Keratinocyte (primary cell): ENCODE measurements at regions not wholly inside any gene's neighbourhood (a gene's known extent, or its start where the extent isn't known, plus 50 kb on each side); places are given as distances from the start of the nearest gene placed in this dataset.
"Not testable (repeated sequence)": the region's sequence is repeated elsewhere in the genome, so short reads cannot be mapped to it uniquely, and the experiment has no call there.

Experiments used
- DNase-seq: peaks from one replicate; pipeline ENCODE4 v3.0.0-alpha.2; 2011; ENCODE audit warnings: low read depth, missing footprints, low spot score
- FAIRE-seq: peaks from 2 replicates; lab custom pipeline; 2011; peaks lifted over from hg19 to GRCh38; lab: Jason Lieb, UNC
- H2AFZ ChIP-seq: 2 replicates; pipeline ENCODE4 v1.6.0; 2012; ENCODE audit warnings: low read length, control low read depth, inconsistent platforms; ENCODE audit not compliant: control insufficient read depth
- H3K27ac ChIP-seq: 2 replicates; pipeline ENCODE4 v1.5.1; 2011; ENCODE audit warnings: low read length; ENCODE audit not compliant: control insufficient read depth, insufficient read depth
- H3K27me3 ChIP-seq: 3 replicates; pipeline ENCODE4 v1.6.0; 2011; ENCODE audit warnings: low read length; ENCODE audit not compliant: control insufficient read depth, insufficient read depth; ENCODE audit errors: extremely low read depth
- H3K36me3 ChIP-seq, 2 experiments: 2 replicates in 1 of 2; 3 replicates in 1 of 2; pipeline ENCODE4 v1.5.1; 2011; ENCODE audit warnings: low read length in 2 of 2, mild to moderate bottlenecking in 1 of 2; ENCODE audit not compliant: control insufficient read depth in 2 of 2, insufficient read depth in 2 of 2; ENCODE audit errors: extremely low read depth in 1 of 2
- H3K4me1 ChIP-seq: 3 replicates; pipeline ENCODE4 v1.5.1; 2011; ENCODE audit warnings: low read length; ENCODE audit not compliant: control insufficient read depth, insufficient read depth; ENCODE audit errors: extremely low read depth
- H3K4me2 ChIP-seq: 3 replicates; pipeline ENCODE4 v1.6.0; 2011; ENCODE audit warnings: low read depth, low read length; ENCODE audit not compliant: control insufficient read depth, insufficient read depth; ENCODE audit errors: extremely low read depth
- H3K4me3 ChIP-seq, 3 experiments: fragments of 200-600 bp in 1 of 3; sonication (generic) in 1 of 3; 2 replicates in 2 of 3; 3 replicates in 1 of 3; pipeline ENCODE4 v1.5.1; 2011 to 2016; ENCODE audit warnings: low read length in 3 of 3, mild to moderate bottlenecking in 3 of 3, control low read depth in 2 of 3, inconsistent platforms in 1 of 3, low read depth in 1 of 3, mixed read lengths in 1 of 3, mixed run types in 1 of 3, moderate library complexity in 1 of 3; ENCODE audit not compliant: control insufficient read depth in 2 of 3, insufficient read depth in 2 of 3; ENCODE audit errors: extremely low read depth in 1 of 3
- H3K79me2 ChIP-seq: 2 replicates; pipeline ENCODE4 v1.6.0; 2012; ENCODE audit warnings: low read length; ENCODE audit not compliant: control insufficient read depth, insufficient read depth
- H3K9ac ChIP-seq: 3 replicates; pipeline ENCODE4 v1.6.0; 2011; ENCODE audit warnings: low read length; ENCODE audit not compliant: control insufficient read depth, insufficient read depth; ENCODE audit errors: extremely low read depth
- H3K9me1 ChIP-seq: 3 replicates; pipeline ENCODE4 v1.6.0; 2011; ENCODE audit warnings: low read length; ENCODE audit not compliant: control insufficient read depth, insufficient read depth; ENCODE audit errors: extremely low read depth
- H3K9me3 ChIP-seq: 2 replicates; pipeline ENCODE4 v1.5.1; 2012; ENCODE audit warnings: low read depth, low read length; ENCODE audit not compliant: control insufficient read depth
- H4K20me1 ChIP-seq: 3 replicates; pipeline ENCODE4 v1.6.0; 2011; ENCODE audit warnings: low read length; ENCODE audit not compliant: control insufficient read depth, insufficient read depth; ENCODE audit errors: extremely low read depth
- EZH2 ChIP-seq: IDR thresholded peaks from one replicate; pipeline ENCODE4 v1.6.1; 2012; ENCODE audit warnings: inconsistent platforms, mild to moderate bottlenecking, low read length, moderate library complexity
- dilution Hi-C: fragments of 300-500 bp; cut with MboI; formaldehyde crosslinking; loops from one replicate; pipeline ENCODE4 v1.7.0; 2020; ENCODE audit warnings: low sequenced_read_pairs; ENCODE audit not compliant: extremely low pct_ligation_motif_present
- TF ChIP-seq, protein P1 (sequence below), 3 experiments: IDR thresholded peaks in 1 of 3; conservative IDR thresholded peaks in 1 of 3; optimal IDR thresholded peaks in 1 of 3; 2 replicates in 2 of 3; 3 replicates in 1 of 3; pipeline versions ENCODE3 to v1.5.1; 2011; ENCODE audit warnings: low read length in 3 of 3, mild to moderate bottlenecking in 3 of 3, moderate library complexity in 2 of 3, control low read depth in 1 of 3, inconsistent platforms in 1 of 3; ENCODE audit not compliant: insufficient read depth in 2 of 3; ENCODE audit errors: extremely low read depth in 1 of 3

DNA sequence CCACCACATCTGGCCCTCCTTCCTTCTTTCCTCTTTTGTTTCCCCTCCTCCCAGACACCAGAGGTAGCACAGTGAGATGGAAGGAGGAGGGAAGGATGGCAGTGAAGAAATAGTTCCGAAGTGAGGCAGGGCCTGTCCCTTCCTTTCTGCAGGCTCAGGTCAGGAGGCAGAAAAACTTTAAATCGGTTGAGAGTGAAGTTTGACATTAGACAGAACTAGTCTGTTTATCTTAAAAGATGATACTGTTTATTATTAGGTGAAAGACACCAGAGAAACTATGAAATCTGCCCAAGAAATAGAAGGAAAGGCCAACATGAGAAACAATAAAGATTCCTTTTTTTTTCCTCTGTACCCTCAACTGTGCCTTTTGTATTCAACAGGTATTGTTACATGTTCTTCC is 670.3 kb downstream of the UTRN start:
- no peaks in the 10 kb centered on the region for H3K4me1 ChIP-seq
- FAIRE-seq (no peak), DNase-seq (no peak)
- no peak overlapping the region for H2AFZ ChIP-seq
- TF ChIP-seq, protein P1, sequence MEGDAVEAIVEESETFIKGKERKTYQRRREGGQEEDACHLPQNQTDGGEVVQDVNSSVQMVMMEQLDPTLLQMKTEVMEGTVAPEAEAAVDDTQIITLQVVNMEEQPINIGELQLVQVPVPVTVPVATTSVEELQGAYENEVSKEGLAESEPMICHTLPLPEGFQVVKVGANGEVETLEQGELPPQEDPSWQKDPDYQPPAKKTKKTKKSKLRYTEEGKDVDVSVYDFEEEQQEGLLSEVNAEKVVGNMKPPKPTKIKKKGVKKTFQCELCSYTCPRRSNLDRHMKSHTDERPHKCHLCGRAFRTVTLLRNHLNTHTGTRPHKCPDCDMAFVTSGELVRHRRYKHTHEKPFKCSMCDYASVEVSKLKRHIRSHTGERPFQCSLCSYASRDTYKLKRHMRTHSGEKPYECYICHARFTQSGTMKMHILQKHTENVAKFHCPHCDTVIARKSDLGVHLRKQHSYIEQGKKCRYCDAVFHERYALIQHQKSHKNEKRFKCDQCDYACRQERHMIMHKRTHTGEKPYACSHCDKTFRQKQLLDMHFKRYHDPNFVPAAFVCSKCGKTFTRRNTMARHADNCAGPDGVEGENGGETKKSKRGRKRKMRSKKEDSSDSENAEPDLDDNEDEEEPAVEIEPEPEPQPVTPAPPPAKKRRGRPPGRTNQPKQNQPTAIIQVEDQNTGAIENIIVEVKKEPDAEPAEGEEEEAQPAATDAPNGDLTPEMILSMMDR (optimal IDR thresholded peaks at IDR 0.05 in 1 of 3, IDR thresholded peaks at IDR 0.05 in 1 of 3, conservative IDR thresholded peaks at IDR 0.05 in 1 of 3; ENCODE audit: extremely low read depth in 1 of 3, insufficient read depth in 2 of 3, low read length in 3 of 3), result no peak
- no peak for TF ChIP-seq EZH2
- no peaks in the 10 kb centered on the region for H4K20me1 ChIP-seq
- no peaks in the 10 kb centered on the region for H3K79me2 ChIP-seq
- no peak overlapping the region for H3K4me3 ChIP-seq
- H3K27me3 ChIP-seq, result no peaks in the 10 kb centered on the region
- H3K4me2 ChIP-seq, result no peak overlapping the region
- H3K9me1 ChIP-seq, result no peaks in the 10 kb centered on the region
- dilution Hi-C loops, result no loop called here
- H3K27ac ChIP-seq, result no peak overlapping the region
- H3K9me3 ChIP-seq, result no peaks in the 10 kb centered on the region
- no peaks in the 10 kb centered on the region for H3K36me3 ChIP-seq
- H3K9ac ChIP-seq, result no peak overlapping the region

DNA sequence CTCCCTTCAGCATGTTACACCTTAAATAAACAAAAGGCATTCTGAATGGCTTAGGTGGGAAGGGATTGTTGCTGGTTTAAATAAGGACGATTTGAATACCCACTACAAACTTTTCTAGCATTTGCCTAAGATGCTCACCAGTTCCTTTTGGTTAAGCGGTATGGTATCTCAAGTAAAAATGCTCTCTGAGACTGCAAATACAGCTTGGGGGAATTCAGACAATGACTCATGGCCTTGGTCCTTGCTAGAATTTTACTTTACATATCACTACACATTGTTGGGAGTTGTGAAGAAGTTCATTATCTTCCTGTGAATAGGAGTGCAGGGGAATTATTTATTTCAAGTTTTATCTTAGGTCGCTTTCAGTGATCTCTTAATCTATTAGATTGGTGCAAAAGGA is 670.7 kb downstream of the UTRN start:
- Histone ChIP-seq H3K4me2 (no peak overlapping the region), H4K20me1 (no peaks in the 10 kb centered on the region), H3K27me3 (no peaks in the 10 kb centered on the region), H3K9ac (no peak overlapping the region), H3K4me3 (no peak overlapping the region), H3K36me3 (no peaks in the 10 kb centered on the region), H3K9me1 (no peaks in the 10 kb centered on the region), H2AFZ (no peak overlapping the region), H3K27ac (no peak overlapping the region), H3K9me3 (no peaks in the 10 kb centered on the region), H3K79me2 (no peaks in the 10 kb centered on the region), H3K4me1 (no peaks in the 10 kb centered on the region)
- DNase-seq, result no peak
- no peak for FAIRE-seq
- dilution Hi-C loops, result no loop called here
- TF ChIP-seq, protein P1 (optimal IDR thresholded peaks at IDR 0.05 in 1 of 3, IDR thresholded peaks at IDR 0.05 in 1 of 3, conservative IDR thresholded peaks at IDR 0.05 in 1 of 3; ENCODE audit: extremely low read depth in 1 of 3, insufficient read depth in 2 of 3, low read length in 3 of 3), result no peak
- TF ChIP-seq EZH2, result no peak

DNA sequence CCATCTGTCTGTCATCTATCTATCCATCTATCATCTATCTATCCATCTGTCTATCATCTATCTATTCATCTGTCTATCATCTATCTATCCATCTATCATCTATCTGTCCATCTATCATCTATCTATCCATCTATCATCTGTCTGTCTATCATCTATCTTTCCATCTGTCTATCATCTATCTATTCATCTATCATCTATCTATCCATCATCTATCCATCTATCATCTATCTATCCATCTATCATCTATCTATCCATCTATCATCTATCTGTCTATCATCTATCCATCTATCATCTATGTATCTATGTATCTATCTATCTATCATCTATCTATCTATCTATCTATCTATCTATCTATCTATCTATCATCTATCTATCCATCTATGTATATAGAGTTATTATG is 671.6 kb downstream of the UTRN start:
- H3K4me3 ChIP-seq, FAIRE-seq, H4K20me1 ChIP-seq, H3K9ac ChIP-seq, H3K4me1 ChIP-seq, H3K27me3 ChIP-seq, H3K36me3 ChIP-seq, H3K4me2 ChIP-seq, H3K9me3 ChIP-seq, DNase-seq, dilution Hi-C loops, H2AFZ ChIP-seq, H3K9me1 ChIP-seq, H3K79me2 ChIP-seq, H3K27ac ChIP-seq: not testable (repeated sequence)
